ENCODE measurements at regions not wholly inside any gene's neighbourhood (a gene's known extent, or its start where the extent isn't known, plus 50 kb on each side); places are given as distances from the start of the nearest gene placed in this dataset.

DNA sequence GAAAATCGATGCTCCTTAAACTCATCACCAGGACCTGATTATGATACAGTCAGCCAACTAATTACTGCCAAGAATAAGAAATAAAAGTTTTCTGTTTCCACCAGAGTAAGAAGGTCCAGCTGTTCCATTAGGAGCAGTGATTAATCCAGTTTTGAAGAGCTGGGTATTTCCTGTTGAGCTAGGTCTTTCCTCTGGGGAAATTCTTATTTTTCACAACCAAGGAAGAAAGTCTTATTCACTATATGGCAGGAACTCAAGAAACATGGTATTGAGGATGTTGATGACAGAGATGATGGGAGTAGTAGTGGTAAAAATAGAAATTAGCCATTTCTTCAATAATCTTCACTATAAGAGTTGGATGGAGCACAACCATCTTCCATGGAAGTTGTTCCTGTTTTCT, 374.6 kb upstream of the RUNX1 start:
- TF ChIP-seq, protein P1, sequence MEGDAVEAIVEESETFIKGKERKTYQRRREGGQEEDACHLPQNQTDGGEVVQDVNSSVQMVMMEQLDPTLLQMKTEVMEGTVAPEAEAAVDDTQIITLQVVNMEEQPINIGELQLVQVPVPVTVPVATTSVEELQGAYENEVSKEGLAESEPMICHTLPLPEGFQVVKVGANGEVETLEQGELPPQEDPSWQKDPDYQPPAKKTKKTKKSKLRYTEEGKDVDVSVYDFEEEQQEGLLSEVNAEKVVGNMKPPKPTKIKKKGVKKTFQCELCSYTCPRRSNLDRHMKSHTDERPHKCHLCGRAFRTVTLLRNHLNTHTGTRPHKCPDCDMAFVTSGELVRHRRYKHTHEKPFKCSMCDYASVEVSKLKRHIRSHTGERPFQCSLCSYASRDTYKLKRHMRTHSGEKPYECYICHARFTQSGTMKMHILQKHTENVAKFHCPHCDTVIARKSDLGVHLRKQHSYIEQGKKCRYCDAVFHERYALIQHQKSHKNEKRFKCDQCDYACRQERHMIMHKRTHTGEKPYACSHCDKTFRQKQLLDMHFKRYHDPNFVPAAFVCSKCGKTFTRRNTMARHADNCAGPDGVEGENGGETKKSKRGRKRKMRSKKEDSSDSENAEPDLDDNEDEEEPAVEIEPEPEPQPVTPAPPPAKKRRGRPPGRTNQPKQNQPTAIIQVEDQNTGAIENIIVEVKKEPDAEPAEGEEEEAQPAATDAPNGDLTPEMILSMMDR (IDR thresholded peaks at IDR 0.05; ENCODE audit: low read length), result no peak
- TF ChIP-seq EZH2 (optimal IDR thresholded peaks at IDR 0.05; ENCODE audit: low read depth, low read length), result no peak
- TF ChIP-seq EZH2phosphoT487 (IDR thresholded peaks at IDR 0.05; ENCODE audit: low read length), result no peak
